Adrenal gland (tissue), 5 donors: ENCODE measurements at regions not wholly inside any gene's neighbourhood (a gene's known extent, or its start where the extent isn't known, plus 50 kb on each side); places are given as distances from the start of the nearest gene placed in this dataset.

Experiments used
- POLR2A ChIP-seq, 2 donors: fragments of 450-650 bp; IDR thresholded peaks; one replicate each; pipeline ENCODE4 v1.6.1; 2017; ENCODE audit warnings: antibody characterized with exemption in 2 of 2, mild to moderate bottlenecking in 2 of 2, moderate library complexity in 1 of 2
- TF ChIP-seq, protein P1 (sequence below), 6 experiments: fragments of 450-650 bp in 4 of 6; fragments of 200-600 bp in 2 of 6; sonication (generic) in 1 of 6; IDR thresholded peaks; 1 replicate in 5 of 6; 2 replicates in 1 of 6; pipeline versions ENCODE4 v1.5.1 to v1.8.0; 2016 to 2021; ENCODE audit warnings: antibody characterized with exemption in 6 of 6, mild to moderate bottlenecking in 2 of 6, moderate library complexity in 1 of 6
- donor health status: DM: no; HTN: no; CAD: no.

DNA sequence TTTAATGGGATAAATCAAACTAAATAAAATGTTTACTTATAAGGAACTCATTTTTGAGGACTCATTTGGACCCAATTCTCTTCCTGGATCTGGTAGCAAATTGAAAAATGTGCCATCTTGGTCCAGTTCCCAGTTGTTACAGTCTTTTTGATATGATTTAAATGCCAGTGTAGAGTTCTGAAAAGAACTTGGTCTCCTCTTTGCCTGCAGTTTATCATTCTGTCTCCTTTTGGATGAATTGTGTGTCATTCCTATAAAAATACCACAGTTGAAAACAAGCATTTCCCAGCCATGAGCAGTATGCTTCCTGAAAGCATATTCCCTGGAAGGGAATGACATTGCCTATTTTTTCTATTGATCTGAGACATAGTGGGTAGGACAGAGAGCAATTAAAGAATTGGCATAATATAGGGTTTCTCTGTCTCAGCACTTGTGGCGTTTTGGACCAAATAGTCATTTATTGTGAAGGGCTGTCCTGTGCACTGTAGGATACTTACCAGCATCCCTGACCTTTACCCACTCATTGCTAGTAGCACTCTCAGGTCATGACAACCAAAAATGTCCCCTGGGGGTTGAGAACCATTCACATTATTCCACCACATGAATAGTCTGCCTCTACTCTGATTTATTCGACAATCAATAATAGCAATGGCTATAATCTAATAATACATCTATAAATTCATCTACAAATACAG lies 181.8 kb downstream of the NXNL2 start:
- TF ChIP-seq, protein P1, sequence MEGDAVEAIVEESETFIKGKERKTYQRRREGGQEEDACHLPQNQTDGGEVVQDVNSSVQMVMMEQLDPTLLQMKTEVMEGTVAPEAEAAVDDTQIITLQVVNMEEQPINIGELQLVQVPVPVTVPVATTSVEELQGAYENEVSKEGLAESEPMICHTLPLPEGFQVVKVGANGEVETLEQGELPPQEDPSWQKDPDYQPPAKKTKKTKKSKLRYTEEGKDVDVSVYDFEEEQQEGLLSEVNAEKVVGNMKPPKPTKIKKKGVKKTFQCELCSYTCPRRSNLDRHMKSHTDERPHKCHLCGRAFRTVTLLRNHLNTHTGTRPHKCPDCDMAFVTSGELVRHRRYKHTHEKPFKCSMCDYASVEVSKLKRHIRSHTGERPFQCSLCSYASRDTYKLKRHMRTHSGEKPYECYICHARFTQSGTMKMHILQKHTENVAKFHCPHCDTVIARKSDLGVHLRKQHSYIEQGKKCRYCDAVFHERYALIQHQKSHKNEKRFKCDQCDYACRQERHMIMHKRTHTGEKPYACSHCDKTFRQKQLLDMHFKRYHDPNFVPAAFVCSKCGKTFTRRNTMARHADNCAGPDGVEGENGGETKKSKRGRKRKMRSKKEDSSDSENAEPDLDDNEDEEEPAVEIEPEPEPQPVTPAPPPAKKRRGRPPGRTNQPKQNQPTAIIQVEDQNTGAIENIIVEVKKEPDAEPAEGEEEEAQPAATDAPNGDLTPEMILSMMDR (IDR thresholded peaks at IDR 0.05), result no peak
- no peak for TF ChIP-seq POLR2A (IDR thresholded peaks at IDR 0.05)
